AG04449 (cell line): ENCODE measurements at regions not wholly inside any gene's neighbourhood (a gene's known extent, or its start where the extent isn't known, plus 50 kb on each side); places are given as distances from the start of the nearest gene placed in this dataset.
"Not testable (repeated sequence)": the region's sequence is repeated elsewhere in the genome, so short reads cannot be mapped to it uniquely, and the experiment has no call there.

Source experiments
- CTCF ChIA-PET: fragments of 350-600 bp; formaldehyde crosslinking; extraction: SDS; loops from one replicate; lab custom pipeline; 2021; ENCODE audit warnings: antibody characterized with exemption; lab: Yijun Ruan, JAX
- POLR2A ChIA-PET: fragments of 400-600, 350-600 bp; formaldehyde crosslinking; extraction: SDS; loops from one replicate; lab custom pipeline; 2020; ENCODE audit warnings: antibody characterized with exemption, inconsistent platforms; lab: Yijun Ruan, JAX
- DNase-seq: peaks from one replicate; pipeline ENCODE4 v3.0.0-alpha.2; 2010; ENCODE audit warnings: low read depth, low spot score
- H3K4me3 ChIP-seq: 2 replicates; pipeline ENCODE4 v1.5.1; 2011; ENCODE audit warnings: low read depth, mild to moderate bottlenecking, control low read depth, low read length
- CTCF ChIP-seq: IDR thresholded peaks from one replicate; pipeline ENCODE4 v1.5.1; 2011; ENCODE audit warnings: mild to moderate bottlenecking, moderate library complexity, low read length, control low read depth, inconsistent platforms; ENCODE audit not compliant: insufficient read depth; ENCODE audit errors: missing control alignments

- no peak overlapping the region for H3K4me3 ChIP-seq
- no peak for DNase-seq
- CTCF ChIA-PET, result no interaction called here
- no peak for TF ChIP-seq CTCF
- POLR2A ChIA-PET, result interaction anchor here (0.5 kb wide), 1 partner anchor 264 kb away, joined by 3 read pairs; no protein-coding TSS in a partner anchor
Observed at GRCh38 chr13:50464349-50465251, 378.9 kb downstream of the DLEU7 start.

GRCh38 chr13:50466456-50466855 is 377.0 kb downstream of the DLEU7 start:
- no peak for DNase-seq
- ChIA-PET CTCF (no interaction called here), POLR2A (no interaction called here)
- H3K4me3 ChIP-seq, result no peak overlapping the region
- TF ChIP-seq CTCF, result no peak

GRCh38 chr13:50467156-50468110 is 376.1 kb downstream of the DLEU7 start:
- POLR2A ChIA-PET, result no interaction called here
- no peak overlapping the region for H3K4me3 ChIP-seq
- DNase-seq, result no peak
- no peak for TF ChIP-seq CTCF
- CTCF ChIA-PET, result no interaction called here

GRCh38 chr13:50468849-50469669 is 374.4 kb downstream of the DLEU7 start:
- POLR2A ChIA-PET, result no interaction called here

GRCh38 chr13:50473050-50473449 is 370.4 kb downstream of the DLEU7 start:
- DNase-seq, POLR2A ChIA-PET, H3K4me3 ChIP-seq, CTCF ChIA-PET: not testable (repeated sequence)

More at GRCh38 chr13:50468849-50469669, 374.4 kb downstream of the DLEU7 start:
- no peak overlapping the region for H3K4me3 ChIP-seq
- DNase-seq, result no peak
- no peak for TF ChIP-seq CTCF
- CTCF ChIA-PET, result no interaction called here

- no peak overlapping the region for H3K4me3 ChIP-seq
- ChIA-PET CTCF (no interaction called here), POLR2A (no interaction called here)
- no peak for DNase-seq
- no peak for TF ChIP-seq CTCF
Observed at GRCh38 chr13:50474088-50474662, 369.3 kb downstream of the DLEU7 start.
